ENCODE measurements at regions not wholly inside any gene's neighbourhood (a gene's known extent, or its start where the extent isn't known, plus 50 kb on each side); places are given as distances from the start of the nearest gene placed in this dataset.

DNA sequence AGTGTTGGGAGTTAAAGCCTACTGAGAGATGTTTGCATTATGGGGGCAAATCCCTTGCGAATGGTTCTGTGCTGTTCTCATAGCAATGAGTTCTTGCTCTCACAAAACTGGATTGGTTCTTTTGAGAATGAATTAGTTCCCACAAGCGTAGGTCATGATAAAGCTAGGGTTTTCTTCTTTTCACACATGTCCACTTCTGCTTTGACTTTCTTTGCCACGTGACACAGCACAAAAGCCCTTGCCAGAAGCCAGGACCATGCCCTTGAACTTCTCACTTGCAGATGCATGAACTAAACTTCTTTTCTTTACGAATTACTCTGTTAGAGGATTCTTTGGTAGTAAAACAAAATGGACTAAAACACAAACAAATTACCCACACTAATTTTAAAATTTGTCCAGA lies 922.8 kb downstream of the EPHA7 start:
- TF ChIP-seq CTCF (IDR thresholded peaks at IDR 0.05; ENCODE audit: extremely low read depth, missing control alignments) = no peak
- DNase-seq (ENCODE audit: low spot score) = no peak

GRCh38 chr6:92495242-92495641 lies 924.1 kb downstream of the EPHA7 start:
- no peak for DNase-seq (ENCODE audit: low spot score)
- TF ChIP-seq CTCF (IDR thresholded peaks at IDR 0.05; ENCODE audit: extremely low read depth, missing control alignments) = no peak

GRCh38 chr6:92485487-92485886 lies 933.9 kb downstream of the EPHA7 start:
- TF ChIP-seq CTCF (IDR thresholded peaks at IDR 0.05; ENCODE audit: extremely low read depth, missing control alignments) = no peak
- DNase-seq (ENCODE audit: low spot score) = no peak

GRCh38 chr6:92479831-92480230 lies 939.5 kb downstream of the EPHA7 start:
- TF ChIP-seq CTCF (IDR thresholded peaks at IDR 0.05; ENCODE audit: extremely low read depth, missing control alignments) = no peak
- DNase-seq (ENCODE audit: low spot score) = no peak

- no peak for TF ChIP-seq CTCF (IDR thresholded peaks at IDR 0.05; ENCODE audit: extremely low read depth, missing control alignments)
- no peak for DNase-seq (ENCODE audit: low spot score)
Observed at GRCh38 chr6:92473056-92473455, 946.3 kb downstream of the EPHA7 start.

GRCh38 chr6:92469186-92469828 lies 950.1 kb downstream of the EPHA7 start:
- no peak for DNase-seq (ENCODE audit: low spot score)
- TF ChIP-seq CTCF (IDR thresholded peaks at IDR 0.05; ENCODE audit: extremely low read depth, missing control alignments) = no peak

DNA sequence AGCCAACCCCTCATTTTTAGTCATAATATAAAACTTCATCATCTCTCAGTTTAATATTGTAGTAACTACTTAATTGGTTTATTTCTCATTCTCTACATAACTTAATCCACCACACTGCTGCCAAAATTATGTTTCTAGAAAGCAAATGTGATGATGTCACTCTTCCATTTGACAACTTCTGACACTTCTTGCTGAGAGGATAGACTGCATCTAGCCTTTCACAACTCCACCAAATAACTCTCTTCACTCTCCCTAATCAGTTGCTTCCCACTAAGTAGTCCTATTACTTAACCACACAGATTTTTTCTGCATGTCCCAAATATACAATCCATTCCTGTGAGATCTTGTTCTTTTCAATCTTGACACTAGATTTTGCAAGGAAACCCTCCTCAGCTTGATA lies 951.3 kb downstream of the EPHA7 start:
- DNase-seq (ENCODE audit: low spot score) = no peak
- TF ChIP-seq CTCF (IDR thresholded peaks at IDR 0.05; ENCODE audit: extremely low read depth, missing control alignments) = no peak

Data from GM20000 (cell line).